ENCODE measurements at regions not wholly inside any gene's neighbourhood (a gene's known extent, or its start where the extent isn't known, plus 50 kb on each side); places are given as distances from the start of the nearest gene placed in this dataset.

GRCh38 chr9:17894501-17895160 lies 315.8 kb downstream of the SH3GL2 start:
- DNase-seq = no peak

GRCh38 chr9:17900606-17901005 lies 321.7 kb downstream of the SH3GL2 start:
- DNase-seq = no peak

GRCh38 chr9:17905366-17905765 lies 326.5 kb downstream of the SH3GL2 start:
- no peak for DNase-seq

- no peak for DNase-seq
Observed at GRCh38 chr9:17905781-17906175, 326.9 kb downstream of the SH3GL2 start.

- no peak for DNase-seq
Observed at GRCh38 chr9:17906176-17906840, 327.4 kb downstream of the SH3GL2 start.

- no peak for DNase-seq
Observed at GRCh38 chr9:17906841-17907778, 328.2 kb downstream of the SH3GL2 start.

- no peak for DNase-seq
Observed at GRCh38 chr9:17907779-17908508, 329.1 kb downstream of the SH3GL2 start.

- no peak for DNase-seq
Observed at GRCh38 chr9:17926246-17926645, 347.4 kb downstream of the SH3GL2 start.

GRCh38 chr9:17927616-17928015 lies 348.8 kb downstream of the SH3GL2 start:
- no peak for DNase-seq

- DNase-seq = no peak
Observed at GRCh38 chr9:17928228-17928627, 349.4 kb downstream of the SH3GL2 start.

GRCh38 chr9:17928768-17929167 lies 349.9 kb downstream of the SH3GL2 start:
- DNase-seq = no peak

- no peak for DNase-seq
Observed at GRCh38 chr9:17929506-17929905, 350.6 kb downstream of the SH3GL2 start.

- no peak for DNase-seq
Observed at GRCh38 chr9:17930071-17930470, 351.2 kb downstream of the SH3GL2 start.

GRCh38 chr9:17936365-17936764 lies 357.5 kb downstream of the SH3GL2 start:
- DNase-seq = no peak

GRCh38 chr9:17938035-17938655 lies 359.3 kb downstream of the SH3GL2 start:
- no peak for DNase-seq

GRCh38 chr9:17942498-17942897 lies 363.6 kb downstream of the SH3GL2 start:
- no peak for DNase-seq

- DNase-seq = peak in 1 of 4 experiments; percentile 0
Observed at GRCh38 chr9:17955409-17955808, 376.5 kb downstream of the SH3GL2 start.

GRCh38 chr9:17958363-17958762 lies 379.5 kb downstream of the SH3GL2 start:
- no peak for DNase-seq

- DNase-seq = no peak
Observed at GRCh38 chr9:17962747-17963146, 383.9 kb downstream of the SH3GL2 start.

GRCh38 chr9:17963498-17963897 lies 384.6 kb downstream of the SH3GL2 start:
- no peak for DNase-seq

- DNase-seq = no peak
Observed at GRCh38 chr9:17967731-17968130, 388.9 kb downstream of the SH3GL2 start.

- DNase-seq = no peak
Observed at GRCh38 chr9:17969232-17969631, 390.4 kb downstream of the SH3GL2 start.

All from suppressor macrophage (primary cell).